CD14-positive monocyte (primary cell): ENCODE measurements at regions not wholly inside any gene's neighbourhood (a gene's known extent, or its start where the extent isn't known, plus 50 kb on each side); places are given as distances from the start of the nearest gene placed in this dataset.

Source experiments
- DNase-seq, 3 donors: peaks; one replicate each; pipeline ENCODE4 v3.0.0-alpha.2; 2011 to 2022
- H2AFZ ChIP-seq: 2 replicates; pipeline ENCODE4 v1.6.0; 2012; ENCODE audit warnings: mild to moderate bottlenecking, low read depth, low read length, inconsistent platforms; ENCODE audit not compliant: insufficient read depth, poor library complexity, severe bottlenecking
- H3K27ac ChIP-seq, 2 donors: 1 replicate in 1 of 2; 2 replicates in 1 of 2; pipeline ENCODE4 v1.5.1; 2012 to 2013; ENCODE audit warnings: low read length in 2 of 2, control low read depth in 1 of 2, inconsistent platforms in 1 of 2, low read depth in 1 of 2, mild to moderate bottlenecking in 1 of 2
- H3K27me3 ChIP-seq, 2 donors: one replicate each; pipeline versions ENCODE4 v1.6.0 to v1.6.1; 2011 to 2013; ENCODE audit warnings: low read length in 2 of 2; ENCODE audit not compliant: control insufficient read depth in 2 of 2, insufficient read depth in 2 of 2
- H3K36me3 ChIP-seq, 2 donors: replicated peaks in 1 of 2; 1 replicate in 1 of 2; 2 replicates in 1 of 2; pipeline versions ENCODE4 v1.5.1 to v1.6.1; 2012 to 2013; ENCODE audit warnings: low read length in 2 of 2, control low read depth in 1 of 2, inconsistent platforms in 1 of 2, mild to moderate bottlenecking in 1 of 2; ENCODE audit not compliant: insufficient read depth in 2 of 2, control insufficient read depth in 1 of 2
- H3K4me1 ChIP-seq, 2 donors: 1 replicate in 1 of 2; 2 replicates in 1 of 2; pipeline versions ENCODE4 v1.5.1 to v1.6.1; 2012 to 2013; ENCODE audit warnings: low read length in 2 of 2, control low read depth in 1 of 2, inconsistent platforms in 1 of 2, mild to moderate bottlenecking in 1 of 2, moderate library complexity in 1 of 2; ENCODE audit not compliant: insufficient read depth in 2 of 2, control insufficient read depth in 1 of 2
- H3K4me2 ChIP-seq: replicated peaks from 2 replicates; pipeline ENCODE3; 2012; ENCODE audit warnings: low read length, moderate library complexity, mild to moderate bottlenecking; ENCODE audit not compliant: poor library complexity, severe bottlenecking; ENCODE audit errors: extremely low read depth
- H3K4me3 ChIP-seq, 3 experiments: fragments of 200-600 bp in 1 of 3; sonication (generic) in 1 of 3; replicated peaks in 1 of 3; 1 replicate in 2 of 3; 2 replicates in 1 of 3; pipeline ENCODE4 v1.5.1; 2011 to 2013; ENCODE audit warnings: low read length in 3 of 3, mild to moderate bottlenecking in 3 of 3, control low read depth in 2 of 3, low read depth in 2 of 3, inconsistent platforms in 1 of 3, moderate library complexity in 1 of 3
- H3K79me2 ChIP-seq: 2 replicates; pipeline ENCODE4 v1.6.0; 2012; ENCODE audit warnings: mild to moderate bottlenecking, control low read depth, inconsistent platforms, low read length, moderate library complexity; ENCODE audit not compliant: insufficient read depth
- H3K9ac ChIP-seq: 2 replicates; pipeline ENCODE4 v1.6.0; 2017; ENCODE audit warnings: low read length, mild to moderate bottlenecking; ENCODE audit not compliant: insufficient read depth, poor library complexity, severe bottlenecking
- H3K9me3 ChIP-seq, 2 donors: replicated peaks in 1 of 2; 1 replicate in 1 of 2; 2 replicates in 1 of 2; pipeline versions ENCODE4 v1.5.1 to v1.6.1; 2012 to 2013; ENCODE audit warnings: low read length in 2 of 2, control low read depth in 1 of 2; ENCODE audit not compliant: control insufficient read depth in 1 of 2, insufficient read depth in 1 of 2
- H4K20me1 ChIP-seq: 2 replicates; pipeline ENCODE4 v1.6.0; 2012; ENCODE audit warnings: mild to moderate bottlenecking, low read length, control low read depth, moderate library complexity; ENCODE audit not compliant: insufficient read depth
- H3K27ac Mint-ChIP-seq, 7 donors: one replicate each; pipeline ENCODE4 v1.8.0; 2020; ENCODE audit warnings: mild to moderate bottlenecking in 7 of 7, mixed read lengths in 7 of 7, moderate library complexity in 6 of 7, inconsistent platforms in 2 of 7
- H3K27me3 Mint-ChIP-seq, 3 donors: one replicate each; pipeline ENCODE4 v1.8.0; 2021 to 2022; ENCODE audit warnings: low read depth in 3 of 3, mild to moderate bottlenecking in 3 of 3, mixed read lengths in 3 of 3, moderate library complexity in 3 of 3, inconsistent platforms in 1 of 3
- H3K36me3 Mint-ChIP-seq, 2 donors: one replicate each; pipeline ENCODE4 v1.8.0; 2020; ENCODE audit warnings: mixed read lengths in 2 of 2, inconsistent platforms in 1 of 2, mild to moderate bottlenecking in 1 of 2
- H3K4me1 Mint-ChIP-seq: one replicate; pipeline ENCODE4 v1.8.0; 2020; ENCODE audit warnings: mild to moderate bottlenecking, mixed read lengths
- H3K4me3 Mint-ChIP-seq, 2 donors: one replicate each; pipeline ENCODE4 v1.8.0; 2020; ENCODE audit warnings: mild to moderate bottlenecking in 2 of 2, mixed read lengths in 2 of 2, moderate library complexity in 1 of 2
- H3K9me3 Mint-ChIP-seq, 7 donors: one replicate each; pipeline ENCODE4 v1.8.0; 2020 to 2022; ENCODE audit warnings: mixed read lengths in 7 of 7, mild to moderate bottlenecking in 6 of 7, moderate library complexity in 6 of 7, inconsistent platforms in 2 of 7
- CTCF ChIP-seq: fragments of 200-600 bp; IDR thresholded peaks from one replicate; pipeline ENCODE4 v1.8.0; 2022; ENCODE audit warnings: antibody characterized with exemption, mild to moderate bottlenecking
- WGBS: methylation state at CpG from one replicate; pipeline ENCODE4 v1.1.5; 2013; ENCODE audit warnings: missing lambda C conversion rate; ENCODE audit not compliant: insufficient coverage; 5-methylcytosine and 5-hydroxymethylcytosine counted together
- intact Hi-C, 2 donors: fragments of 100-400 bp; cut with micrococcal nuclease; formaldehyde crosslinking; loops; one replicate each; pipeline versions ENCODE4 v1.15.0 to v1.15.1; 2023

GRCh38 chr5:1951165-1951816 lies 68.6 kb upstream of the IRX4 start:
- no peaks in the 10 kb centered on the region for H4K20me1 ChIP-seq
- Mint-ChIP-seq H3K4me1 (no peaks in the 10 kb centered on the region), H3K27me3 (peaks cover 14 to 24% (median 22%) of the 10 kb centered on the region in 3 donors), H3K4me3 (peak overlapping the region in 1 of 2 donors; percentile 2), H3K9me3 (peaks cover 0 to 2% (median 0%) of the 10 kb centered on the region in 7 donors), H3K27ac (peak overlapping the region in 1 of 7 donors; percentile 19), H3K36me3 (no peaks in the 10 kb centered on the region)
- no peak overlapping the region for H2AFZ ChIP-seq
- WGBS, result 95% methylated on average over 29 of the region's 54 CpGs
- H3K9ac ChIP-seq, result no peak overlapping the region
- no peak overlapping the region for H3K4me3 ChIP-seq
- no peaks in the 10 kb centered on the region for H3K36me3 ChIP-seq
- H3K27ac ChIP-seq, result no peak overlapping the region
- no peak for TF ChIP-seq CTCF
- H3K27me3 ChIP-seq, result peaks cover 0 to 6% of the 10 kb centered on the region in 2 donors
- no peak for DNase-seq
- H3K9me3 ChIP-seq, result no peaks in the 10 kb centered on the region
- no peak overlapping the region for H3K4me2 ChIP-seq
- no peaks in the 10 kb centered on the region for H3K4me1 ChIP-seq
- intact Hi-C loops, result no loop called here
- no peaks in the 10 kb centered on the region for H3K79me2 ChIP-seq

- Histone ChIP-seq H3K9me3 (no peaks in the 10 kb centered on the region), H4K20me1 (no peaks in the 10 kb centered on the region), H3K79me2 (no peaks in the 10 kb centered on the region), H3K27ac (no peak overlapping the region), H3K36me3 (no peaks in the 10 kb centered on the region), H3K27me3 (peaks cover 0 to 6% of the 10 kb centered on the region in 2 donors), H3K4me1 (no peaks in the 10 kb centered on the region), H2AFZ (no peak overlapping the region), H3K9ac (no peak overlapping the region), H3K4me3 (no peak overlapping the region), H3K4me2 (no peak overlapping the region)
- Mint-ChIP-seq H3K9me3 (peaks cover 0 to 2% (median 0%) of the 10 kb centered on the region in 7 donors), H3K36me3 (no peaks in the 10 kb centered on the region), H3K27me3 (peaks cover 11 to 26% (median 24%) of the 10 kb centered on the region in 3 donors), H3K4me3 (no peak overlapping the region), H3K4me1 (no peaks in the 10 kb centered on the region), H3K27ac (no peak overlapping the region)
- TF ChIP-seq CTCF, result no peak
- intact Hi-C loops, result no loop called here
- DNase-seq, result no peak
- WGBS, result 94% methylated on average over 19 of the region's 22 CpGs
Measured at GRCh38 chr5:1950708-1951103, 68.0 kb upstream of the IRX4 start.
